ENCODE measurements at regions not wholly inside any gene's neighbourhood (a gene's known extent, or its start where the extent isn't known, plus 50 kb on each side); places are given as distances from the start of the nearest gene placed in this dataset.

DNA sequence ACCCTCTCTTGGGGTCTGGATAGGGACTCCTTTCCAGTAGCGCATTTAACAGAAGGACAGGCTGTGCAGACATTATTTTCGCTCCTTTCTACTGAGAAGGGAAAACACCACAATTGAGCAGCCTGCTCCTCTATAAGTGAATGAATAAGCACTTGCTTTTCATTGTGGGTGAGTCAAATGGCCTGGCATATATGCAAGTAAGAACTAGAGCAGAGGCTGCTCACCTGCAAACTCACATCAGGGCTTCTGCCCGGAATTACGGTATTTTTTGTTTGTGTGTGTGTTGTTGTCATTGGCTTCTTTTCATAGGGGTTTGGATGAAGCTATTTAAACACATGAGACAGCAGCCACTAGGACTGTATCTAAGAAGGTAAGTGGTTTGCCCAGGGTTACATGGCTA is 200.1 kb upstream of the CAMK1G start:
- Histone ChIP-seq H3K27me3 (no peaks in the 10 kb centered on the region), H3K4me1 (no peaks in the 10 kb centered on the region), H3K4me3 (no peak overlapping the region), H3K36me3 (no peaks in the 10 kb centered on the region), H3K9me3 (no peaks in the 10 kb centered on the region), H3K27ac (no peak overlapping the region)
- TF ChIP-seq, protein P1, sequence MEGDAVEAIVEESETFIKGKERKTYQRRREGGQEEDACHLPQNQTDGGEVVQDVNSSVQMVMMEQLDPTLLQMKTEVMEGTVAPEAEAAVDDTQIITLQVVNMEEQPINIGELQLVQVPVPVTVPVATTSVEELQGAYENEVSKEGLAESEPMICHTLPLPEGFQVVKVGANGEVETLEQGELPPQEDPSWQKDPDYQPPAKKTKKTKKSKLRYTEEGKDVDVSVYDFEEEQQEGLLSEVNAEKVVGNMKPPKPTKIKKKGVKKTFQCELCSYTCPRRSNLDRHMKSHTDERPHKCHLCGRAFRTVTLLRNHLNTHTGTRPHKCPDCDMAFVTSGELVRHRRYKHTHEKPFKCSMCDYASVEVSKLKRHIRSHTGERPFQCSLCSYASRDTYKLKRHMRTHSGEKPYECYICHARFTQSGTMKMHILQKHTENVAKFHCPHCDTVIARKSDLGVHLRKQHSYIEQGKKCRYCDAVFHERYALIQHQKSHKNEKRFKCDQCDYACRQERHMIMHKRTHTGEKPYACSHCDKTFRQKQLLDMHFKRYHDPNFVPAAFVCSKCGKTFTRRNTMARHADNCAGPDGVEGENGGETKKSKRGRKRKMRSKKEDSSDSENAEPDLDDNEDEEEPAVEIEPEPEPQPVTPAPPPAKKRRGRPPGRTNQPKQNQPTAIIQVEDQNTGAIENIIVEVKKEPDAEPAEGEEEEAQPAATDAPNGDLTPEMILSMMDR (IDR thresholded peaks at IDR 0.05) = no peak
- 85 to 89% methylated on average over 4 of the region's 4 CpGs for WGBS, 2 donors
- DNase-seq (no peak), ATAC-seq (no peak), FAIRE-seq (no peak)
- intact Hi-C loops (cut with DNase I) = no loop called here

DNA sequence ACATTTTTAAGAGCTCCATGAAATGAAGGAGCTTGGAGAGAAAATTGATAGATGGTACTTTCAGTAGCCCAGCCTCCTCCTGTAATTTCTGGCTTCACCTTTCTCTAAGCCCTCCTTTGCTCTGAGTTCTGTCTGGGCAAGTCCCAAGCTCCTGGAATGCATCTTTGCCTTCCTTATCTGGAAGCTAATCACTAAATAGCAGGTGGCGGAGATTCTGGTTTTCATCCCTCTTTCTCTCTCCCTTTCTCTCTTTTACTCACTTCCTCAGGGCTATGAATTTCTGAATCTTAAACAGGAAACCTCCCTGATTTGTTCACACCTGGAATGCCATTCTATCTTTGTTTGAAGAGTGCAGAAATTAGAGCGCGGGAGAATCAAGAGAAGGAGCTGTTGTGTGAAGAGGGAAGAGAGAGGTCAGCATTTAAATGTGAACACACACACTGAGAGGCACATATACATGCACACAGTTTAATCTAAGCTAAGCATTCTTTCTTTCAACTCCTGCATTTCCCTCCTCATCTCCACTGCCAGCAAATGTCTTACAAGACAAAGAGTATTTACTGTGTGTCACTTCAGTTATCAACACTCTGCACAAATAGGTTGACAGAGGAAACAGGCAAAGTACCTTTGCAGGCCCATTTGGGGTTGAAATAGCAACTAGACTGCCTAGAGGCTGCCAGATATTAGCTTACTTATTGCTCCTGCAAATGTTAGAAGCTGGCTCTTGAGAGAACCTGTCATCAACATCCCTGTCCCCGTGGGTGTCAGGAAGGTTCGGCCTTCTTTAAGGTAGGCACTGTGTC is 199.4 kb upstream of the CAMK1G start:
- intact Hi-C loops (cut with DNase I) = no loop called here
- TF ChIP-seq, protein P1 (IDR thresholded peaks at IDR 0.05) = no peak
- H3K4me1 ChIP-seq = no peaks in the 10 kb centered on the region
- no peak for FAIRE-seq
- no peak for ATAC-seq
- H3K9me3 ChIP-seq = no peaks in the 10 kb centered on the region
- DNase-seq = no peak
- no peak overlapping the region for H3K4me3 ChIP-seq
- no peaks in the 10 kb centered on the region for H3K27me3 ChIP-seq
- H3K36me3 ChIP-seq = no peaks in the 10 kb centered on the region
- H3K27ac ChIP-seq = no peak overlapping the region
- WGBS, 2 donors = 55 to 61% methylated on average over 5 of the region's 5 CpGs

DNA sequence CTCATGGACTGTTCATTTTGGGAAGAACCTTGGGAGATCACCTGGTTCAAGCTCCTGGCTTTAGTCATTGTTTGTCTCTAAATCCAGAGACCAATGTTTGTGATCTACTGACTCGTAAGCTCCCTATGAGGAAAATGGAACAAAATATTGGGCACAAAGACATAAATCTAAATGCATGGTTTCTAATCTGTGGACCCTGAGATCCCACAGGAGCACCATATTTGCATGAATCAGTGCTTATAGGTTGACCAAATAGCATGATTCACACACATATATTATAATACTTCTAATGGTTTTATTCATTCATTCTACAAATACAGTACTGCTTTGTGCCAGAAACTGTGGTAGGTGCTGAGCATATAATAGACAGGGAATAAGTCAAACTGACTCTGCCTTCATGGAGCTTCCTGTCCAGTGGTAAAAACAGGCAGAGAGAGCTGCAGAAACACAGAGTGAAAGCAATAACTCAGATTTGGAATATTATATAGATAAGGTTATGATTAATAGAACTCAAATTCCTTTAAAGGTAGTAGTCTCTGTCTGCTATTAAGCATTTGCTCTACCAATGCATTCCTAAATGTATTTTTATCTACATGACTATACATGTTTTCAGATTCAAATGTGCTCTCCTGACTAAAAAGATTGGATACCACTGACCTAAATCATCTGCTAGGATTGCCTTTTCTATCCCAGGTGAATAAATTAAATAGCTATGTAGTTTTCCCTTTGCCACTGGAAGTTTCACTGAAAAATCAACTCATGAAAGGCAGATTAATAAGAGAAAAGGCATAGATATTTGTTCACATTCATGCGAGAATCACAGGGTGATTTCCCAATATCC is 198.6 kb upstream of the CAMK1G start:
- 89 to 93% methylated on average over 2 of the region's 2 CpGs for WGBS, 2 donors
- H3K4me1 ChIP-seq = no peaks in the 10 kb centered on the region
- no peaks in the 10 kb centered on the region for H3K27me3 ChIP-seq
- TF ChIP-seq, protein P1 (IDR thresholded peaks at IDR 0.05) = no peak
- no peak overlapping the region for H3K27ac ChIP-seq
- no peaks in the 10 kb centered on the region for H3K9me3 ChIP-seq
- ATAC-seq (no peak), DNase-seq (no peak), FAIRE-seq (no peak)
- no peak overlapping the region for H3K4me3 ChIP-seq
- no peaks in the 10 kb centered on the region for H3K36me3 ChIP-seq
- intact Hi-C loops (cut with DNase I) = no loop called here

DNA sequence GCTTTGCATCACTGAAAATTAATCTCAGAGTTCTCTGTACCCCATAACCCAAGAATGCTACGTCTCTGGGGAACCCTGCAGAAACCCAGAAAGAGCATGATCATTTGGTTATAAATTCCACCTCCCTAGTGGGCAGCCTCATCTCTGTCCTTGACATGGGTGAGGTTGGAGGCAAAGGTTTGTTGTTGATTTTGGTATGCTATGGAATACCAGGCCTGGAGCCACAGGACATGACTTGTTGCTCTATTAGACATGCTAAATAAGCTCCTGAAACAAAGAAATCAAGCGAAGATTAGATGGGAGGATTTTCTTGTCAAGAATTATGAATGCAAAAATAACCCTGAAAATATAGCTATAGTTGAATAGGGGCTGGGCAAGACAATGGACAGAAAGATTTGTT is 197.4 kb upstream of the CAMK1G start:
- 72 to 75% methylated on average over 2 of the region's 2 CpGs for WGBS, 2 donors
- intact Hi-C loops (cut with DNase I) = no loop called here
- TF ChIP-seq, protein P1 (IDR thresholded peaks at IDR 0.05) = no peak
- no peak for DNase-seq
- FAIRE-seq = no peak
- no peak for ATAC-seq
- H3K4me3 ChIP-seq = no peak overlapping the region
- no peaks in the 10 kb centered on the region for H3K4me1 ChIP-seq
- H3K27ac ChIP-seq = no peak overlapping the region
- H3K36me3 ChIP-seq = no peaks in the 10 kb centered on the region
- H3K27me3 ChIP-seq = no peaks in the 10 kb centered on the region
- H3K9me3 ChIP-seq = no peaks in the 10 kb centered on the region
